T-helper 9 cell (primary cell): ENCODE measurements at regions not wholly inside any gene's neighbourhood (a gene's known extent, or its start where the extent isn't known, plus 50 kb on each side); places are given as distances from the start of the nearest gene placed in this dataset.
"Not testable (repeated sequence)": the region's sequence is repeated elsewhere in the genome, so short reads cannot be mapped to it uniquely, and the experiment has no call there.

Experiments used
- DNase-seq: peaks from one replicate; pipeline ENCODE4 v3.0.0-alpha.2; 2020

GRCh38 chr4:151874328-151874727, 113.5 kb upstream of the GATB start:
- no peak for DNase-seq

GRCh38 chr4:151866592-151866918, 105.7 kb upstream of the GATB start:
- DNase-seq: no peak

DNA sequence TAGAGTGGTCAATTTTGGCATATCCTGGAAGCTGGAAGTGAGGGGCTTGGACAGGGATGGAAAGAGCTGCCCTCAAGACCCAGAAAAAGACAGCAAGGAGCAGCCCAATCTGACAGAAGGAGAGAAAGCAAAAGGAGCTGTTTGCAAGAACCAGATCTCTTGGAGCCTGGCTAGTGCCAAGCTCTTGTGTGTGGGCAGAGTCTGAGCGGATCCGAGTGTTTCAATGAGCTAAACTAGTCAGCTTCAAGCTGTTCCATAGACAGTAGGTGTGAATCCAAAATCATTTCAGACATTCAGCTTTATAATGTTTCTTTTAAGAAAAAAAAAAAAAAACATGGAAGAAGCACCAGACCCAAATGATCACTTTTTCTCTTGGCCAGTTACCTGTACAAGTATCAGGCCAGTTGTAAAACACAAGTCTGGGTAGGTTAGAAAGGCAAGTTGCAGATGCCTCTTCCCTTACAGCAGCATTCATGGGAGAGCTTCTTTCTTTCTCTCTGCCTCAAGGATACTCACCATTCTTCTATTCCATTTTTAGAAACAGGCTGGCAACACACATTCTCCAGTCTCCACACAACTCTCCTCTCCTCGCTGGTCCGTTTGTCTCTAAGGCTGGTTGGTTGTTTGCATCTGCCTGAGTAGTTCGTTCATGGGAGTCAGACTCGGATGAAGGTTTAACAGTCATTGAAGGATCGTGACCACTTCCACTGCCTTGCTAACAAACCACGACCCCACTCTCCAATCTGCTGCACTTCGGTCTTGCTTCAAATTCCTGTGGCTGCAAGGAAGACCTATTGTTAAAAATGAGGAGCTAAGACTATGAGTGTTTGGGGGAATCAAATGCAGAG, 105.2 kb upstream of the GATB start:
- no peak for DNase-seq

DNA sequence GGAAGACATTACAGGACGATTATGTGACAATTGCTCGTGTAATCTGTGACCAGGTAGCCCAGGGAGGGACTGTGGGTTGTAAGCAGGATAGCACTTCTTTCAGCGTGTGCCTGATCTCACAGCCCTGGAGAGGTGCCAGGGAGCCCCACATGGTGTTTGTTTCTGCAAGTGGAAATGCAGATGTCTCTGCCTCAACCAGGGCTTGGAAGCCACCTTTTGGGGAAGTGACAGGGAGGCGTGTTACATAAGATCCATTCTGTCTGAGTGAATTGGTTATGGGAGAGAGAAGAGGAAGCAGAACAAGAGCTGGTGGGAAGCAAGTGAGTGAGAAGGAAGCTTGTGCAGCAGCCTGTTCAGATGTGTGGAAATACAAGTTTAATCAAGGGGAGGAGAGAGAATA, 104.5 kb upstream of the GATB start:
- no peak for DNase-seq

GRCh38 chr4:151864068-151864467, 103.3 kb upstream of the GATB start:
- DNase-seq: no peak

GRCh38 chr4:151862766-151863165, 102.0 kb upstream of the GATB start:
- DNase-seq: no peak

DNA sequence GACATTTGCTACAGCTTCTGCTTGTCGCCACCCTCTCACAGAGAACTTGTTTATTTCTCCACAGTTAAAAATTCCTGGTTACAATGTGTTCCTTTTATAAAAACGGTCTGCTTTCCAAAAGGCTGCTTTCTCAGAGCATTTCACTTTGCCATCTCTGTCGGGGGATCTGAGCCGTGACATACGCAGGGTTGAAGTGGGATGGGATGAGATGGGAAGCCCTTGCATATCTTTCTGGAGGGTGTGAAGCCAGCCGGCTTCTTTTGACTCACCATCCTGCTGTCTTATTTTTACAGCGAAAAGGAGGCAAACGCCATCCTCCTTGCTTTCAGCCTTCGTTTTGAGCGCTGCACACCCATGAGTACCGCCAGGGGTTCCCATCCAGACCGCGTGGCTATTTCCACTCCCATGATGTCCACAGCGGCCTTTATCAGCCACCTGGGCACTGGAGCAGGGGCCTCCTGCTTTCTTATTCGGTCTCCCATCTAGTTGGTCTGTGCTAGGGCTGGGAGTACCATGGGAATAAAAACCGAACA, 99.8 kb upstream of the GATB start:
- no peak for DNase-seq

DNA sequence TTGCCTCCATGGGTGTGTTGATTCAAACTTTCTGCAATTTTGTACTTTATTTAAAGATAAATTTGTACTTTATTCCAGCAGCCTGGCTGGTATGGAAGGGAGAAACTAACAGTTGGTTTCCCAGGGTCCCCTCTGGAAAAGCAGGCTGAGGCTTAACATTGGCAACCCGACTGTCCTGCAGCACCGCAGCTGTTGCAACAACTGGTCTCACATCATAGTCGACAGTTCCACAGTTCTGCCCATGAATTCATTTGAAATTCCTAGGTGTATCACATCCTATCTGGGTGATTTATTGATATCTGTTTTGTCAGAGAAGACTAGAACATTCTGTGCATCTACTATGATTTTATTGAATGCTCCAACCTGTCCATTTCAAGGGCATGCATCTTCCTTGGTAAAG, 98.8 kb upstream of the GATB start:
- DNase-seq: no peak

- DNase-seq: no peak
Measured at GRCh38 chr4:151858356-151858755, 97.5 kb upstream of the GATB start.

DNA sequence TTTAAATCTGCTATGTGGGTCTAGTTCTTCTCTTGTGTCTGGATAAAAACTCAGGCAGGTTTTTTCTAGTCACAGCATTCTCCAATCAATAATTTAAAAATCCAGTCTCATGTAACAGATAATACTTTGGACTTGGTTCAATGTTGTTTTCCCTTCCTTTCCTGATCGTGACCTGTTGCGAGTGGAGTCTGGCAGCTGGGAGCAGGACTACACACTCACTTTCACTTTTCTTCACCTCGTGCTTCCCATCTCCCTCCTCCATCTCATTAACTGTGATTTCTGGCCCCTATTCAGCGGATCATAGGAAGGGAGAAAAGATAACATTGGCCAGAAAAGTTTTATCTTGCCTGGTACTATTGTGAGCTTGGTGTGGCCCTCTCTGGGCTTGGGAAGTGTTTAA, 96.6 kb upstream of the GATB start:
- no peak for DNase-seq

DNA sequence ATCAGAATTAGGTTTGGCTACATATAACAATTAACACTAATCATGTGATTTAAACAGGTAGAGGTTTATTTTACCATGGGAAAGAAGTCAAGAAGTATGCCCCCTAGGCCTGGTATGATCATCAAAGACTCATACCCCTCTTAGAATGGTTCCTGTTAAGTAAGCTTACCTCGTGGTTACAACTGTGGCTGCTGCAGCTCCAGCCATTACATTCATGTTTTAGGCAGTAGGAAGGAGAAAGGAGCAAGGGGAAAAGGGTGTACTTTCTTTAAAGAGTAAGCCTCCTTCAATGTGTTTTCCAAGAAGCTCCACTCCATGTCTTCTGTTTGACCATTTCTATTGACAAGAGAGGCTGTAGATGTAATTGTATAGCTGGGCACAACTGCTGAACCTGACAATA, 94.9 kb upstream of the GATB start:
- no peak for DNase-seq

DNA sequence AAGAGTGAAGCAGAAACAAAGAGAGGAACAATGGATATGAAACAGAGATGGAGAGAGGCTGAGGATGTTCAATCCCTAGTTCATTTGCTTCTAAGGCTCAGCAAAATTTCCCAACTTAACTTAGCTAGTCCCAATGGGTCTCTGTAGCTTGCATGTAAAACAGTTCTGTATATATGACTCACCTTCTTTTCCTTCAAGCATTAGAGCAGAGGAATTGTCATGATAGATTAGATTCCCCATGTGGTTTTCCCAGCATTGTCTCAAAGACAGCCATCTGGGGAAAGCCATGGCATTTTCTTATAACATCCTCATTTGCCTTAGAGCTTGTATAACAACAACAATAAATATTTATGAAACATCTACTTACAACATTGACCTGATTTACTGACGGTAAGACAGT, 93.9 kb upstream of the GATB start:
- no peak for DNase-seq

DNA sequence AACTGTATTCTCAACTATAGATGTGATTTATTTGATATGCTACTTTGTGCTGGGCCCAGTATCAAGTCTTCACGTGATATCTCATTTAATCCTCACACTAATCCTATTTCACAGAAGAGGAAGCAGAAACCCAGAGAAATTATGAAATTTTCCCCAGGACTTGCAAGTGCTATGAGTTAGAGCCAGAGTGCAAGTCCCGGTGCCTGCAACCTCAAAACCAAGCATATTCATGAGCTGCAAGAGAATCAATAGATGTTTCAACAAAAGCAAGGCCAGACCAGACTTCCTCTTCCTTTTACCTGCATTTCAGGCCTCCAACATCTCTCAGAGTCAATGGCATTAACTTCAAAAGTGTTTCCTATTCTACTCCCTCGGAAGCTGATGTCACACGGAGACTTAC, 92.2 kb upstream of the GATB start:
- DNase-seq: no peak

GRCh38 chr4:151852202-151852601, 91.4 kb upstream of the GATB start:
- no peak for DNase-seq

DNA sequence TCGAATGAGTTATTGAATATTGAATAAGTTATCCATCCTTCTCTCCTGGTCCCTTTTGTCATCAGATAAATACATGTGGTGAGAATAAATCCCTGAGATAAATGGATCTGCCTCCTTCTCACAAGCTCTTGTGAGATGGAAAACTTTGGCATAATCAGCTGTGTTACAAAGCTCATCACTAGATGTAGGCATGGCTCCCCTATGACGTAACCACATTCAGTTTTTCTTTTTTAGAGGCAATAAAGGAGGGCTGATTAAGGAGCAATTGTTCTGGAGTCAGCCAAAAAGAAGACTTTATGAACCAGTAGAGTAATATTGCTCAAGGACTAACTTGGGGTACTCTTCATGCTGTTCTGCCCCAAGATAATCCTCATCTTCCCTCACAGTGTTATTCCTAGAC, 90.5 kb upstream of the GATB start:
- DNase-seq: no peak

GRCh38 chr4:151850791-151851213, 90.0 kb upstream of the GATB start:
- no peak for DNase-seq

DNA sequence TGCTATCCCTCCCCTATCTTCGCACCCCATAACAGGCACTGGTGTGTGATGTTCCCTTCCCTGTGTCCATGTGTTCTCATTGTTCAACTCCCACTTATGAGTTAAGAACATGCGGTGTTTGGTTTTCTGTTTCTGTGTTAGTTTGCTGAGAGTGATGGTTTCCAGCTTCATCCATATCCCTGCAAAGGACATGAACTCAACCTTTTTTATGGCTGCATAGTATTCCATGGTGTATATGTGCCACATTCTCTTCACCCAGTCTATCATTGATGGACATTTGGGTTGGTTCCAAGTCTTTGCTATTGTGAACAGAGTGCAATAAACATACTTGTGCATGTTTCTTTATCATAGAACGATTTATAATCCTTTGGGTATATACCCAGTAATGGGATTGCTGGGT, 84.7 kb upstream of the GATB start:
- DNase-seq: not testable (repeated sequence)

DNA sequence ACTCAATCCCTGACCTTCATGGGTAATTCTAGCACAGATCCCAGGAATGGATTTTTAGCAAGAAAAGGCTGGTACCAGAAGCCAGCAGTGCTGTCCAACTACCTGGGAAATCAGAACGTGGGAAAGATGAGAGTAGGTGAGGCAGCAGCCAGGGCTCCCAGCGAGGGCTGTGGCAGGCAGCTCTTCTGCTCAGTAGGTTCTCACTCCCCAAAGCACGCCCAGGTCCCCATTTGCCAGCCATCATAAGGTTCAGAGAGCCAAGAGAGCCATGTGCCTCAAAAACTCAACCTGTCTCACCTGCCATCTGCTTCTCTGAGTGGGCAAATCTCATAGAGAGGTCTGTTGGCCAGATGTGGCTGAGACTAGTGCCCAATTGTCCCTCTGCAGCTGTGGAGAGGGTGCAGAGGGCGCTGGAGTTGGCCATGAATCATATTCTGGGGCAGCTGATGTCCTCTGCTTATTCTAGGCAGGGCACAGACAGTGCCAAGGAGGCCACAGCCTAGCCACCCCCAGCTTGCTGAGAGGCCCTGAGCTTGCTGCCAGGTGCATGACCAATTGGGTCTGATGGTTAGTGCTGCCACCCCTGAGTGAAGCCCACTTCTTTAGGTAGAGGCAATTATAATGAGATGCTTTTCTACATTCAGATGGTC, 81.7 kb upstream of the GATB start:
- no peak for DNase-seq

- no peak for DNase-seq
Measured at GRCh38 chr4:151841107-151841506, 80.3 kb upstream of the GATB start.

GRCh38 chr4:151835467-151835866, 74.7 kb upstream of the GATB start:
- no peak for DNase-seq

GRCh38 chr4:151833174-151833573, 72.4 kb upstream of the GATB start:
- no peak for DNase-seq

DNA sequence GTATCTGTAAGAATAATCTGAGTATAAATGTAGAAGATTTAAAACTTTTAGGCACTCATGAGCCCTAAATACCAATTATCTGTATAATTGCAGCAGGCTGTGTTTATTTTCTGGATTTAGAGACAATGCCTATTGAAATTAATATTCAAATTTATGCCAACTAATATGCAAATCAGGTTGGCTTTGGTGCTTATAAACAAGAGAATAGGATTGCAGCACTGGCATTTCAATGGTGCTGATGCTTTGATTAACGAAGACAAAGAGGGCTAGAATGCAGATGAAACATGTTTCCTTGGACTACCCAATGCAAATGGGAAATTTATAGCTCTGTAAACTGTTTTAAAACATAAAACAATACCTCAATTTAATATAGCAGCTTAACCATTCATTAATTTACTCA, 70.7 kb upstream of the GATB start:
- no peak for DNase-seq

DNA sequence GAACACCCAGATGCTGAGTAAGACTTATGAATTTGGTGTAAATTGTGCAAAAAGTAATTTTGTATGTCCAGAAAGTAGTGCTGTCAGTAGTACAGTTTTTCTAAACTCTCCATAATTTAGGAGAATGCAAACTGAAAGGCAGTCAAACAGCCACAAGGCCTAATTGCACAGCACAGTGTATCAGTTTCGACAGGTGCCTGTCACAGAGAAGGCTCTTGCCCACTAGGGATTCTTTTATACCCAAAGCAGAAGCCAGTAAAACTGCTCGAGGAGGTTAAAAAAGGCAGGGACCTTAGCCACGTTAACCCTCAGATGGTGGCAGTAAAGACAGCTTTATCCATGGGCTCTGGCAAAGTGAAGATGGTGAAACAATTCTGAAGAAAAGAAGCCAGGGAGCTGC, 69.4 kb upstream of the GATB start:
- no peak for DNase-seq

DNA sequence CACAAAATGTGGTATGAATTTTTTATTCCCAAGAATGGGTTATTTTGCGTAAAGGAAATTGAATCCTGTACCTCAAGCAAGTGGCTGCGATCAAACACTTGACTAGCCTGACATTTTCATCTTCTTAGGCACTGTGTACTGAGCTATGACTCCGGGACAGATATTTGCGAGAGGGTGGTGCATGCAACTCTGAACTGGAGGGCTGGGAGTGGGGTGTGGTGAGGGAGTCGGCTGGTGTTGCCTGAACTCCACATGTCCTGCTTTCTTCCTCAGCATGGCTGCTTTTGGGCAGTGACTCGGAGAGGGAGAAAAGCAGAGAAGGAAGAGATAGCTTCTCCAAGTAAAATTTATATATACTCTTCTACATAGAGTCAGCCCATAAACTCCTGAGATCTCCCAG, 68.5 kb upstream of the GATB start:
- no peak for DNase-seq

- DNase-seq: no peak
Measured at GRCh38 chr4:151824656-151825055, 63.8 kb upstream of the GATB start.
